ENCODE measurements at regions not wholly inside any gene's neighbourhood (a gene's known extent, or its start where the extent isn't known, plus 50 kb on each side); places are given as distances from the start of the nearest gene placed in this dataset.
"Not testable (repeated sequence)": the region's sequence is repeated elsewhere in the genome, so short reads cannot be mapped to it uniquely, and the experiment has no call there.

DNA sequence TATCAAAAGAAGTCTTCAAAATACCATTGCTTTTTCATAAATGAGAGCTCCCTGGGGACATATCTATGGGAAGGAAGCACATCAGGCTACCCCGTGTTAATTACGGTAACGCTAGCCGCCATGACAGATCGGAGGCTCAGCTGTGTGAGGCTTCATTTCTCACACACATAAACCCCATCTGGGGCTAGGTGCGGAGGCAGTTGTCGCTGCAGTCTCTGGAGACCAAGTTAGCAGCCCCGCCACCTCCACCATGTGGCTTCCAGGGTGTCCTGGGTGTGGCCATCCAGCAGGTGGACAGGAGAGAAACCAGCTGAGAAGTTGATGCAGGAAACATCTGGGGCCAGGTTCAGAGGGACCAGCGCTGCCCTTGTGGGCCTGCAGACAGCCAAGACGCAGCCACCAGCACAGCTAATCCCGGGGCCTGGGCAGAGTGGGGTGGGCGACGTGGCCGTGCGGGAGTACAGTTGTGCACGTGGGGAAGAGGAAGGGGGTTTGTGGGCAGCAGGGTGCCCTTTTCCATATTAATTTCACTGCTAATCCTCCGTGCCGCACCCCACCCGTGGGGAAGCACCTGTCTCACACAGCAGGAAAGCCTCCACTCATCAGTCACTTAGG, 426.5 kb downstream of the IRX1 start:
- no peak for DNase-seq

DNA sequence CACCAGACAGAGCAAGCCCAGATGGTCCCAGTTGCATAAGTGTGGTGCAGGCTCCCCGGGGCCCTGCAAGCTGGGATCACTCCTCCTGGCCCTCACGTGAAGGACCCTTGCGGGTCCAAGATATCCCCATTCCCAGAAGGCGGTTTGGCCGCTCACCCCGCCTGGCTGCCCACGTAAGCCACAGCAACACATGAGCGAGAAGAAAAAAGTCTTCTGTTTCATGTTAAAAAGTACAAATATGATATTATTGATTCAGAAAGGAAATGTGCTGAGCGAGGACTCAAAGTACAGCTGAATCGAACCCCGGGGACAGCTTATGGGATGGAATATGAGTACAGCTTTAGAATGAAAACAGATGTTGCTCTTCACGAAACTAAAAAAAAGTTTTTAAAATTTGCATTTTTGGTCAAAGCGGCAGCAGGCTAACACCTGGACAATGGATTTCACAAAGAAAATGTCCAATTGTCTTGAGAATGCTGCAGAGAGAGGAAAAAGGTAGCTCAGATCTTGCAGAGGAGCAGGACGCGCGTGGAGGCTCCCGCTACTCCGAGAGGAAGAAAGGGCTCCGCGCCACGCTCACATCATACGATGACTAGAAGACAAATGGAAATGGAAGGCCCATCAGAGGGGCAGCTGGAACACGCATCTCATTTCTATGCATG, 427.6 kb downstream of the IRX1 start:
- no peak for DNase-seq

DNA sequence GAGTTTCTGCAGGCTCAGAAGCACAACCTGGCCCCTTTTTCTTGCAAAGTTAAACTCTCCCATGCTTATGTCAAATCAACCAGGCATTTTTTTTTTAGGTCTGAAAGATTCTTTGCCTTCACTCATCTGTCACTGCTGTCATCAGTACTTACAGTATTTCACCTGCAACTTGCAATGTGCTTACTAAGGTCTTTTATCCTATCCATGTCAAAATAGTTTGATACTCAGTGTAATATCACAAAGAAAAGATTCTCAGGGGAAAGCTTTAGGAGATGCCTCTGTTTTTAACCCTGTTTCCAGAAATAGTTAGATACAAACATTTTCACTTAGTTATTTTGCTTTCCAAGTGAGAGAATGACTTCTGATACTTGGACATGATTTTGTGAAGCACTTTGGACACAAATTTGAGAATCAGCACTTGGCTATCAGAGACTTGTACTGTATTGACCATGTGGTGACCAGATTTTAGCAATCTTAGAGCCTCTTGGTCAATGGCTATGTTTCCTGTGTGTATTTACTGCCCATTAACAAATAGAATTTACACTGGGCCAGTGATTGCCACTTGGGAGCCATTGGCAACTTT, 428.2 kb downstream of the IRX1 start:
- no peak for DNase-seq

DNA sequence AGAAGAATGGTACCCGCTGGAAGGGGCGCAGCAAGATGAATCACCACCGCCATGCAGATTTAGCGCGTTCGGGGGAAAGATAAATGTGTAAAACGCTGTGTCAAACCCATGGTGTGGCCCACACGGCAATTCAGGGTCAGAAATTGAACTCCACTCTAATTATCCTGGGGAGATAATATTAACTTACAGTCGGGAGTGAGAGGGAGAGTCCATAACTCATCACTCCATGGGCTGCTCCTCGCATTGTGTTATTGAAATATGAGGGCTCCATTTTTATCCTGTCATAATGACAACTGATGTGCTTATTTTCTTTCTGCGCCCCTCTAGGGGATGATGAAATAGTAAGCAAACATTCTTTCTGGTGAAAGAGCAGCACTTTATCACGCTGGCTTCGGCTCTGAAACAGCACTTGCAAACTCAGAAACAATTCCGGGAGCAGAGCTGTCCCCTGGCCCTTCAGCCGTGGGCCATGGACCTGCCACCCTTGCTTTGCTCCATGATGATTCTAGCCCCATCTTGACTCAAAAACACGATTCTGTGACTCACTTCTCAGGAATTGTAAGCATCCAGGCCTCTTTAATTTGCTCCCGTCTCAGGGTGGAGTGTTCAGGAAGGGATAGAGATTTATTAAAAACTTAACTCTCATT, 431.6 kb downstream of the IRX1 start:
- DNase-seq = no peak

DNA sequence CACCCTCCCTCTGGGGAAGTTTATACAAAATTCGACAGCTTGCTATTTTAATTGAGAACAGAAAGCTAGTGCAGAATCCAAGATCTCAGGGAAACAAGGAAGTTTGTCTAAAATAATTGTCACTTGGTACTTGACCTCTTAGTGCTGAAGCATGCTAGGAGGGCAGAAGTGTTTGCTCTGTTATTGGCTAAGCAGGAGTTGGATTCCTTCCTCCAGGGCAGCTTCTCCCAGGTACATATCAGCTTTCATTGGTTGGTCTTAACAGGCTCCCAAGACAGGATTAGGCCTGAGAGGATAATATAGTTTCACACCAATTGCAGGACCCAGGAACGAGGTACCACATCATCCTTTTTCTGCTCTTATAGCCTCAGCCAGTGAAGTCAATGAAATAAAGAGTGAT, 432.8 kb downstream of the IRX1 start:
- no peak for DNase-seq

DNA sequence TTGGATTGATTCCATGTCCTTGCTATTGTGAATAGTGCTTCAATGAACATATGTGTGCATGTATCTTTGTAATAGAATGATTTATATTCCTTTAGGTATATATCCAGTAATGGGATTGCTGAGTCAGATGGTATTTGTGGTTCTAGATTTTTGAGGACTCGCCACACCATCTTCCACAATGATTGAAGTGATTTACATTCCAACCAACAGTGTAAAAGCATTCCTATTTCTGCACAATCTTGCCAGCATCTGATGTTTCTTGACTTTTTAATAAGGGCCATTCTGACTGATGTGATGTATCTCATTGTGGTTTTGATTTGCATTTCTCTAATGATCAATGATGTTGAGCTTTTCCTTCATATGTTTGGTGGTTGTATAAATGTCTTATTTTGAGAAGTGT, 437.9 kb downstream of the IRX1 start:
- DNase-seq = not testable (repeated sequence)

DNA sequence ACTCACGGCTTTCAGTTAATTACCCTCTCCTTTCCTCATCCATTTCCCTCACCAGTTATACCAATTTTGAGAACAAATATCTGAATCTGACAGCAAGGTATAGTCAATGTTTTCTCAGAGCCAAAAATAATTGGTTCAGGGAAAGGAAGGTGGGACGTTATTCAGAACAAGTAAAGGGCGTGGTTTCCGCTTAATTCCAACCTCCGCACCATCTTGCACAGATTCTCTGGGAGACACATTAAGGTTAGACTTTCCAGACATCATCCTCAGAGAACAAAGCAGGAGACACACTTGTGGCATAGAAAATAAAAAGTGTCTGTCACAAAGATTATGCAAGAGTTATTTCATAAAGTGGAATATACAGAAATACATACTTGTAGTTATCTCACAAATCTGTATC, 441.2 kb downstream of the IRX1 start:
- no peak for DNase-seq

DNA sequence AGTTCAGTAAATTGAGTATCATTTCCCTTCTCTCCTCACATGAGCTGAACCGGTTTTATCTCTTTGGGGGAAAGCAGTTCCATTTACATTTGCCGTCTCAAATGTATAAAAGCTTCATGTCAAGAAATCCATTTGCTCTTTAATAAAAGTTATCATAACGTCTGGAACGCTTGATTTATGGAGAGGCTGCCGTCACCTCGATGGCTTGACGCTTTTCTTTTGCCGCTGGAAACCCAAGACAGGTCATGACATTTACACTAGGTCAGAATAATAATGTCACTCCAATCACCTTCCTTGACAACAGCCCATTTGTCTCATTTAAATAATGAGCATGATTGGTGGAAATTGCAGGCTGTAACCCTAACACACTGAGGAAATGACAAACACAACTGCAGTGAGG, 443.4 kb downstream of the IRX1 start:
- no peak for DNase-seq

DNA sequence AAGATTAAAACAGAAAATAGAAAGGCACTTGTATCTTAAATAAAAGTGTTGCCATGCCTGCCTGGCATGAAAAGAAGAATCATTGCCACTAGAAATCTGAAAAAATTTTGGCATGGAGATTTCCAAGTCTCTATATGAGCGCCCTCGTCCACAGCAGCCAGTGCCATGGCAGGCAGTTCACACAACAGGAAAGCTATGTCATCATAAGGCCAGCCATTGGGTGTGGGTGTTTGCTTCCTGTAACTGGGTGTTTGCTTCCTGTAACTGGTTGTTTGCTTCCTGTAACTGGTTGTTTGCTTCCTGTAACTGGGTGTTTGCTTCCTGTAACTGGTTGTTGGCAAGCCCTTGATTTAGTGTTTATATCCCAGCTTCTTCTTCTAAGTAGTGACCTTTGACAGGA, 446.7 kb downstream of the IRX1 start:
- DNase-seq = no peak

DNA sequence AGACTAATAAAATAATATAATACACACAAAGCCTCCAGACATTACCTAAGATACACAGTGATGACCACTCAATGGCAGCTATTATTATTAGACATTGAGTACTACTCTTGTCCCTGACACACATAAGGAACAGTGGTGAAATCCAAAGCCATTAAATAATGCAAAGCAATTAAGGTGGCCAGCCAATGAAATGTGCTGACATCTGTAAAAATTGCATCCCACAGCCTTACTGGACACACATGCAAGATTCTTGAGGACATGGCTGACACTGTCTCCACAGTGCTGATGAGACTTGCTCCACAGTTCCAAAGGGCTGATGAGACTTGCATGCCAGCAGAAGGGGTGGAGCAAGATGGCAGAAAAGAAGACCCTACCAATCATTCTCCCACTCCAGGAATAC, 447.5 kb downstream of the IRX1 start:
- DNase-seq = no peak

DNA sequence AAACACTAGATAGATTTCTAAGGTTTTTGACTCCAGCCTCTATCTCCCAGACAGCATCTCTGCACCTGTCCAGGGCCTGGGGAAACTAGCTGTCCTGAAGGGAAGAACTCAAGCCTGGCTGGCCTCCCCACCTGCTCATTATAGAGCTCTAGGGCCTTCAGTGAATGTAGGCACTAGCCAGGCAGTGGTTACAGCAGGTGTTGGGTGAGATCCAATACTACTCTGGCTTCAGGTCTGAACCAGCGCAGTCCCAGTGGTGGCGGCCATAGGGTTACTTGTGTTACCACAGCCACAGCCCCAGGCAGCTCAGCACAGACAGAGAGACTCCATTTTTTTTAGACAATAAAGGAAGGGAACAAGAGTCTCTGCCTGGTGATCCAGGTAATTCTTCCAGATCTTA, 449.2 kb downstream of the IRX1 start:
- no peak for DNase-seq

DNA sequence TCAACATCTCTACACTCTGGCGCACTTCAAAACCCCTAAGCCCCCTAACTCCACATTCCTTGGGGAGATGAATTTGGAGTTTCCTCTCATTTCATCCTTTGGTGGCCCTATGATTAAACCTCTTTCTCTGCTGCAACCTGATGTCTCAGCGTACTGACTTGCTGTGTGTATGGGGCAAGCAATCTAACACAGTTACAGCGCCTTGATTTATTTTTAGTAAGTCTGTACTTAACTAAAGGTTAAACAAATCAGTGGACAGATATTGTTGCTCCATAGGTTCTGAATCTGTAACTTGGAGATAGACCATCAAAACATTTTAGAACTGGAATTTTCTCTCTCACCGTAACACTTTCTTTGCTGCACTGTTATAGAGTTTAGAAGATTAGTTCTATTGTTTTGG, 452.8 kb downstream of the IRX1 start:
- DNase-seq = no peak

DNA sequence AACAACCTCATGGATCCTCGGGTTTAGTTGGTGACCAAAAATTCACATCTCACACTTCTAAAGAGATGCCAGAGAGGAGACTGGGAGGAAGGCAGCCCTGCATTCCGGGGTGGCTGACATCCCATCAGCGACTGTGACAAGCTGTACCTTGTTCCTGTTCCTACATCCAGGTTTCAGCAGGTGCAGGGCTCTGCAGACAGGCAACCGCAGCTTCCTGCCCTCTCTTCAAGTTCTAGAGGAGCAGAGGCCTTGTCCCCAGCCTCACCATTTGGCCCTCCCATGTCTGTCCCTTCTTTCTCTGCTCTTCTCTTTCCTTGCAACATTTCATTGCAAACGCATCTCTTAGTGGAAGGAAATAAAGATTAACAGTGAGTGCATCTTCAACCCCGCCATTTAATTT, 454.6 kb downstream of the IRX1 start:
- DNase-seq = no peak

DNA sequence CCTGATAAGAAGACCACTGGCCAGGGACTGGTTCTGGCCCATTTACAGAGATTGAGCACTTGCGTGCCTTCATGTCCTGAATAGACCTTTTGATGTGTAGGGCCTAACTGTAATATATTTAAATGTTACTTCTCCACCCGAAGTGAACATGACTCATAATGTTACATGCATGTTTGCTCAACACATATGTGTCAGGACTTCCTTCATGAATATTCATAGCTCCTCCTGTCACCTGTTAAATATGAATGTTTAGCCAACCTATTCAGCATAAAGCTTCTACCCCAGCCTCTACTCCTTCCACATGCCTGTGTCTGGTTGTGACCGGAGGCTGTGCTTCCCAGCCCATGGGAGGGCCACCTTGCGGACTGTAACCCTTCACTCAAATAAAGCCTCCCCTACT, 457.5 kb downstream of the IRX1 start:
- DNase-seq = no peak

DNA sequence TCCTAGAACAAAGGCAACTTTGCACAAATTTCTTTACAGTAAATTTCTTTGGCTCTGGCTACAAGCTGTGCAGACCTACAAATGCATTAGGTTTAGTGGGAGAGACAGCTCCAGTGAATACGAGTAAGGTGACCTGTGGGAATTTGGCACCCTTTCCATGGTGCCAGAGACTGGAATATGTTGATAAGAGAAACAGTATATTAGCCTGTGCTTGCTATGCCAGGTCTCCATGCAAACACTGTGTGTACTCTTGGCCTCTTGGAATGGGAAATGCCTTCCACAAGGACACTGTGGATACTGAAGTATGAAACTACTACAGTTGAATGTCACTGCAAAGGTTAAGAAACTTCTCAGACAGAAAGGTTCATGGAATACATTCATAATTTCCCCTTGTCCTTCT, 458.5 kb downstream of the IRX1 start:
- DNase-seq = no peak

DNA sequence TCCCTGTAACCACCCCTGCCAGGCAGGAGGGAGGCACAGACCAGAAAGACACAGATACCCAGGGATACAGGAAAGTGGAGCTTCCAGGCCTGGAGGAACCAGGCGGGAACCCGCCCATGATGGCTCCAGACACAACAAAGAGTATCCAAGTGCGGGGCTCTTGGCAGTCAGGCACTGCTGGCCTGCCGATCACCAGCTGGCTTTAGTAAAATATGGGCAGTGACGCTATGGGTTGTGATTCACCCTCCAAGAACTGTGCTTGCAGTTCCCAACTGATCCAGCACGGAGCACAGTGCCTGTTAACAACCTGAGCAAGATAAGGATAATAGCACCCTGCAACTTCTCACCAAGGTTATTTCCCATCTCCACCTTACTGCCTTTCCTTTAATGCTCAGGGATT, 463.3 kb downstream of the IRX1 start:
- DNase-seq = no peak

DNA sequence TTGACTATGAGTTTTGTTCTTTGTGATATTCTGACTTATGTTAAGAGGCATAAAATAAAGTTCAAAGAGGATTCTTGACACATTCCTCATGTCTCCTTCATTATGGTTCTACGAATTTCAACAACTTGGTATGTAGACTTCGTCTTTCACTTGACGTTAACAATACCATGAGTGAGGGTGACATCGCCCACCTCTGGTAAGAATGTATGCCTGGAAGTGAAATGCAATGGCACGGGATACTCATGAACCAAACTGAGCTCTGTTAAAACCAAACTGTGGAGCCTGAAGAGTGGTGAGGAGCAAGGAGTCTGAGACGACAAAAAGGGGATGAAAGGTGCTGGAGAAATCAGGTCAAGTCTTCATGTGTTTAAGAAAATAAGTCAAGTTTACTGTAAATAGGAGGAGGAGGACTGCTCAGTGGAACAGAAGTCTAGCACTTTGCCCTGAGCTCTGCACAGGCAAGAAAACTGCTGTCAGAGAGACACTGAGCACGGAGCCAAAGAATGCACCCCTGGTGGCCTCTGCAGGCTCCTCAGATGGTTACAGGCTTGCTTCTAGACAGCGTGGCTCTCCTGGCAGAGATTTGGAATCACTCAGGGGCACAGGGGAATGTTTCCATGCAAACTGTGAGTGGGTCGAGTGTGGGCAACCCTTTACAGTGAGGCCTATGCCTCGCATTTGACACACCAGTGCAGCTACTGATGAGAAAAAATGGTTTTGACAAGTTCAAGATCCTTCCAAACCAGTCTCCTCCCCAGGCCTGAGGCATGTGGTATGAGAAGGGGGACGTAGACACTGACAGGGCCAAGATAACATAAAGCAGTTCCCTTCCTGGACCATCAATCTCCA, 470.1 kb downstream of the IRX1 start:
- no peak for DNase-seq

DNA sequence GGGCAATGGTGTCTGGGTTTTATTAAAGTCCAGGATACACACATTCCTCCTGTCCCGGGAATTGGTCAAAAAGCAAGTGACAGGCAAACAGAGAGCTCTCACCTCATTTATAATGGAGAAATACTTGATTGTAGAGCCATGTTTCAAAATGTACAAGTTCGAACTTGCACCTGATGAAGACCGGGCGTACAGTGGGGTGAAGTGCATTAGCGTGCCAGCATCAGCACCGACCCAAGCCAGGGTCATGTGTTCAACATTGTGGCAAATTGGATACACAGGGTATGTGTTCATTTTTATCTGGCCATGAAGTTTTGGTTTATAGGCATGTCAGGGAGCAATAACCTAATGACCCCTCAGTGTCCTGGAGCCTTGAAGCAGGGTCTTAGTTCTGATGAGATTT, 472.5 kb downstream of the IRX1 start:
- no peak for DNase-seq

DNA sequence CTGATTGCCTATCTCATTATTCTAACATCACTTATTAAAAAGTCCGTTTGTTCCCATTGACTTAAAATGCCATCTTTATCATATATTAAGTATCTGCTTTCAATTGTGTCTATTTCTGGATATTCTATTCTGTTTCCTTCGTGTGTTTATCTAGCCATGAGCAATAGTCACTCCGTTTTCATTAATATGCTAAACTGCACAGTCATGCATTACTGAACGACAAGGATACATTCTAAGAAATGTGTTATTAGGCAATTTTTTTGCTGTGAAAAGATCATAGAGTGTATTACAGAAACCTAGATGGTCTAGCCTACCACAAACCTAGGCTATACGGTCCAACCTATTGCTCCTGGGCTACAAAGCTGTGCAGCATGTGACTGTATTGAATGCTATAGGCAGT, 482.9 kb downstream of the IRX1 start:
- DNase-seq = no peak

DNA sequence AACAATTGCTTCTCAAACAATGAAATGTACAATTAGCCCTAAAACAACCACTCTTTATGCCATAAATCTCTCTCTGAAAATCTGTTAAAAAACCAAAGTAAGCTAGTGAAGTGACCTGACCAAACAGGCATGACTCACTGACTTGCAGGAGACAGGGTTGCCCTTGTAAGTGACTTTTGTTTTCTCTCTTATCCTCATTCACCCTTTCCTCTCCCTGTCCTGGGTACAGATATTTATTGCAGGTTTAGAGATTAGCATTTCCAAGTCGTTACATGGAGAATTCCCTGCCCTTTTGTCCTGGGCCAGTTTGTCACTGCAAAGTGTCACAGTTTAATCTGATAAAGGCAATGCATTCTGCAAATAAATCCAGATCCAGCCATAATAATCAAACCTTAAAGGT, 484.2 kb downstream of the IRX1 start:
- no peak for DNase-seq

DNA sequence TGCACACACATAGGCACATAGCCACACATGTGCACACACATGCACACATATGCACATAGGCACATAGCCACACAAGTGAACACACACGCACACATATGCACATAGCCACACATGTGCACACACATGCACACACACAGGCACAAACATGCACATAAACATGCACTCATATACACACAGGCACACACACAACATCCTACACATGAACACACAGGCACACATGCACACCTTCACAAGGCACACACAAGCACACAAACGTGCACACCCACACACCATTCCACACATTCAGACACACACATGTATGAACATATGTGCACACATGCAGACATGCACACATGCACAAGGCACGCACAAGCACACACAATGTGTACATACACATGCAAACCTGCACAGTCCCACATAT, 484.7 kb downstream of the IRX1 start:
- DNase-seq = no peak

DNA sequence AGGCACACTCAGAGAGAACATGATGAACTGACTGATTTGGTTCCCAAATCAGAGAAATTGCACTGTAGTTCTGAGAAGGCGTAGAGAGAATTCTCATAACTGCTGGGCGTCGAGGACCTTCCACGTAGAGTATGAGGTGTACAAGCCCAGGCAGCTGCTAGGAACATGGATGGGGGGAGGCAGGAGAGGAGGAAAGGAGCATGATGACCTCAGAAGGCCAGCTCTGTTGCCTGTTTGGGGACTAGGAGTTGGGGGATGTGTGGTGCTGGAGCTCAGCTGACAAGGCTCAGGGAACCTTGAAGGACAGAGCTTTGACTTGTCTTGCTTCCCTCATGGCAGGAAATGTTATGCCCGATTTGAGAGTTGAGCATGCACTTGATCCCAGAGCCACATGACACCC, 485.4 kb downstream of the IRX1 start:
- no peak for DNase-seq

DNA sequence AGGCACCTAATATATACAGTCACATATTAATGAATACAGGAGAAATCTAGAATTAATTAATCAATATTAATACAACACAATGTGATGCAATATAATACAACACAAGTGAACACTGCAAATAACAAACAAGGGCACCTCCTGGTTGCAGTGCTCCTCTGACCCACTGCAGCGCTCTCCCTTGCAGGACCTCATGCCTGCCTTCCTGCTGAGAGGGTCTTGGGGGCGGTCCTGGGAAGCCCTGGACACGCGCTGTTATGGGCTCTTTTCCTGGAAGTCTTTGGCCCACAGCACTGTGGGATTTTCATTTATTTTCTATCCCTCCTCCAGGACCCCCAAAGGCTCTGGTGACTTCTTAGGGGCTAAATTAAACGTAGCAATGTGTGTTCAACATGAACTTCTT, 485.8 kb downstream of the IRX1 start:
- no peak for DNase-seq
